GDM1 (cell line): ENCODE measurements at regions not wholly inside any gene's neighbourhood (a gene's known extent, or its start where the extent isn't known, plus 50 kb on each side); places are given as distances from the start of the nearest gene placed in this dataset.
"Not testable (repeated sequence)": the region's sequence is repeated elsewhere in the genome, so short reads cannot be mapped to it uniquely, and the experiment has no call there.

Experiments used
- DNase-seq: peaks from one replicate; lab custom pipeline; 2025; lab: John Stamatoyannopoulos, UW

DNA sequence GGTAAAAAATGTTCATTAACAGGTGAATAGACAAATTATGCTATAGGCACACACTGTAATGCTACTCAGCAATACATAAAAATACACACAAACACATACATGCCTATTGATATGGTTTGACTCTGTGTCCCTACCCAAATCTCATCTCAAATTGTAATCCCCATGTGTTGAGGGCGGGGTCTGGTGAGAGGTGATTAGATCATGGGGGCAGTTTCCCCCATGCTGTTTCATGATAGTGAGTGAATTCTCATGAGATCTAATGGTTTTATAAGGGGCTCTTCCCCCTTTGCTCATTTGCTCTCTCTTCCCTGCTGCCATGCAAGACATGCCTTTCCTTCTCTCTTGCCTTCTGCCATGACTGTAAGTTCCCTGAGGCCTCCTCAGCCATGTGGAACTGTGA is 403.1 kb upstream of the RORB start:
- not testable (repeated sequence) for DNase-seq

GRCh38 chr9:74094766-74095165 is 402.4 kb upstream of the RORB start:
- no peak for DNase-seq

DNA sequence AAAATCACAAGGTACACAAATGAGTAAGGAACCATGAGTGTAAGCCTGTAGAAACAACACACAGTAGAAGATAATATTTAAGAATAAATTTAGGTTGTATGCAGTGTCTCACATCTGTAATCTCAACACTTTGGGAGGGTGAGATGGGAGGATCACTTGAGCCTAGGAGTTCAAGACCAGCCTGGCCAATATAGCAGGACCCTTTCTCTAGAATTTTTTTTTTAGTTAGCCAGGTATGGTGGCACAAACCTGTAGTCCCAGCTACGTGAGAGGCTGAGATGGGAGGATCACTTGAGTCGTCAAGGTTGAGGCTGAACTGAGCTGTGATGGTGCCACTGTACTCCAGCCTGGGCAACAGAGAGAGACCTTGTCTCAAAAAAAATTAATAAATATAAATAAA is 401.2 kb upstream of the RORB start:
- no peak for DNase-seq

- DNase-seq, result no peak
Observed at GRCh38 chr9:74096420-74096819, 400.7 kb upstream of the RORB start.

- no peak for DNase-seq
Observed at GRCh38 chr9:74100042-74100441, 397.1 kb upstream of the RORB start.

- DNase-seq, result not testable (repeated sequence)
Observed at GRCh38 chr9:74102148-74102547, 395.0 kb upstream of the RORB start.

DNA sequence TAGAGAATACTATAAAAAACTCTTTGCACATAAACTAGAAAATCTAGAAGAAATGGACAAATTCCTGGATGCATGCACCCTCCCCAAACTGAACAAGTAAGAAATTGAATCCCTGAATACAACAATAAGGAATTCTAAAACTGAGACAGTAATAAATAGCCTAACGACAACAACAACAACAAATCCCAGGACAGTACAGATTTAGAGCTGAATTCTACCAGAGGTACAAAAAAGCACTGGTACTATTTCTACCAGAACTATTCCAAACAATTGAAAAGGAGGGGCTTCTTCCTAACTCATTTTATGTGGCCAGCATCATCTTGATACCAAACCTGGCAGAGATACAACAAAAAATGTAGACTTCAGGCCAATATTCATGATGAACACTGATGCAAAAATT is 394.4 kb upstream of the RORB start:
- DNase-seq, result no peak

DNA sequence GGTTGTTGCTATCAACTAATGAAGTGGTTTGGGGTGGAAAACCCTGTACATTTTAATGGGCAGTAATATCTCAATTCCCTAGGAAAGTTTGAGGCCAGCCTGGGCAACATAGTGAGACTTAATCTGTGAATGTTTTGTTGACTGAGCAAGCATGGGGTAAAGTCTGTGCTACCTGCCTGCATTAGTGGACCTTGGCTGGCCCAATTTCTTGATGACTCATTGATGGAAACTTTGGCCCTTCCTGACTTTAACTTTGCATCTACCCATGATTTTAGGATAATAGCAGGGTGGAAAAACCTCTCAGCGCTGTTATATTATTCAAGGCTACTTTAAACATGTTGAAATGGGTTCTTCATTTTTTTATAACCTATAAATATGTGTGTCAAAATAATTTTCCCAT is 389.4 kb upstream of the RORB start:
- DNase-seq, result no peak

DNA sequence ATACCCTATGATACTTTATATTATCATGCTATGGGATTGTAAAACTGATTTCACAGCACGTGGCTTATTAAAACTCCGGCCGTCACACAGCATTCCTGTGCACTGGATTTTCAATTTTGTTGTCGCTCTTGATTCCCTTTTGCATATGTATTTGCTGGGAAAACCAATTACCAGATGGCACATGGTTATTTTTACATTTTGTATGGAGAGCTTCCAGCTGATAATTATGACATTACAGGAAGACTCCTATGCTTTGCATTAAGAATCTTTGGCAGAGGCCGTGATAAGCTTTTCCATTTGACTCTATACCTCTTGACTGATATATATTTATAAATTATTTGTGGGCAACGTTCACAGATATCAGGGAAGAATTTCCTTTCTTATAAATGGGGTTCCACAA is 381.2 kb upstream of the RORB start:
- no peak for DNase-seq

DNA sequence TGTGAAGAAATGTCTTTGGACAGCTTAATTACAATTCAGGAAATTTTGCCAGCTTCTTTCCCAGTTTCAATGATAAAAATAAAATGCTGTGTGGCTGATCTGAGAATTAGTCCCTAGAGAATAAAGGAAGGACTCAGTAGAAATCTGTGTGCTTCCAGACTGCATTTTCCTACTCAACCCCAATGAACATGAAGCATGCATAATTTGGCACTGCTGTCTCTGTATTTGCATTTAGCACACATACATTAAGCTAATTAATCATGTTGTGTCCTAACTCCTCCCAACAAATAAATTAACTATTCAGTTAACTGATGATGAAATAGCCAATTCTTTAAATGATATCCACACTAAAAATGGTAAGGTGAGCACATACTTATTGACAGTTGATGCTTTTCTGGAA is 380.0 kb upstream of the RORB start:
- DNase-seq, result no peak

- DNase-seq, result no peak
Observed at GRCh38 chr9:74117731-74118130, 379.4 kb upstream of the RORB start.

- no peak for DNase-seq
Observed at GRCh38 chr9:74120061-74120460, 377.1 kb upstream of the RORB start.

GRCh38 chr9:74120470-74120869 is 376.7 kb upstream of the RORB start:
- DNase-seq, result no peak

DNA sequence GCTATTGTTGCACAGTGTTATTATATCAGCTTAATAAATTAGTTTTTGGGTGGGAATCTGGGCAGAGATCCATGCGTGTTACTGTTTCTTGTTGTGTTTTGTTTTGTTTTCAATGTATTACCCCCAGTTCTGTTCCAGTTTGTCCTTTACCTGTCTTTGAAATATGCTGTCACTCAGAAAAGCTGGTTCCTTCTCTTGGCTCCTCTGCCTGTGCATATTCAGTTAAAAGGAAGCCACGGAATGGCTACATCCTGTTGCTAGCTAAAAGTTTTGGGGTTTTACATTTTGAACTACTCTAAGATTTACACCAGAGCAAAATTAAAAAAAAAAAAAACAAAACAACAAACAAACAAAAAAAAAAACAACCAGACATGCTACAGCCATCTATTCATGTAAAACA is 374.9 kb upstream of the RORB start:
- DNase-seq, result no peak

DNA sequence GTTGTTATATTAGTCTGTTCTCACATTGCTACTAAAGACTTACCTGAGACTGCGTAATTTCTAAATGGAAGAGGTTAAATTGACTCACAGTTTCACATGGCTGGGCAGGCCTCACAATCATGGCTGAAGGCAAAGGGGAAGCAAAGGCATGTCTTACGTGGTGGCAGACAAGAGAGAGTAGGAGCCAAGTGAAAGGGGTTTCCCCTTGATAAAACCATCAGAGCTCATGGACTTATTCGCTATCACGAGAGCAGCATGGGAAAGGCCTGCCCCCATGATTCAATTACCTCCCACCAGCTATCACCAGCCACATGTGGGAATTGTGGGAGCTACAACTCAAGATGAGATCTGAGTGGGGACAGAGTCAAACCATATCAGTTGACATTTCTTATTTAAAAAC is 374.5 kb upstream of the RORB start:
- DNase-seq, result no peak

- no peak for DNase-seq
Observed at GRCh38 chr9:74125941-74126340, 371.2 kb upstream of the RORB start.

GRCh38 chr9:74132986-74133385 is 364.1 kb upstream of the RORB start:
- no peak for DNase-seq

GRCh38 chr9:74133921-74134320 is 363.2 kb upstream of the RORB start:
- DNase-seq, result no peak

- DNase-seq, result no peak
Observed at GRCh38 chr9:74138182-74138581, 359.0 kb upstream of the RORB start.

- DNase-seq, result no peak
Observed at GRCh38 chr9:74140141-74140540, 357.0 kb upstream of the RORB start.

GRCh38 chr9:74147906-74148305 is 349.2 kb upstream of the RORB start:
- no peak for DNase-seq

- DNase-seq, result no peak
Observed at GRCh38 chr9:74172874-74173273, 324.3 kb upstream of the RORB start.

DNA sequence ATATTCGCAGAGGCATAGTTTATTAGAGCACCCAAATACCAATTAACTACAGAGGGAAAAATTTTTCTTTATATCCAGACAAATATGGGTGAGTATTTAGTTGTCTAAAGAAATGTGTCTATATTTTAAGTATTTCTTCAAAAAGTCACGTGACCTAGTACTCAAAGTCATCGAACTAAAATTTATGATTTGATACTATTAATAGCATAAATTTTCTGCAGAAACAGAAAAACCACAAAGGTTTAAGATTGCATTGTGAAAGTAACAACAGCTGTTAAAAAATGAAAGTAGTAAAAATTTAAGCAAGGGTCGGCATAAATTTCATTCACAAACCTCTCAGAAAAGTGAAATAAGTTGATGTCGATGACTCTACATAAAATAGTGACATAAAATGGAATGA is 323.9 kb upstream of the RORB start:
- no peak for DNase-seq

GRCh38 chr9:74197771-74198170 is 299.4 kb upstream of the RORB start:
- DNase-seq, result not testable (repeated sequence)

DNA sequence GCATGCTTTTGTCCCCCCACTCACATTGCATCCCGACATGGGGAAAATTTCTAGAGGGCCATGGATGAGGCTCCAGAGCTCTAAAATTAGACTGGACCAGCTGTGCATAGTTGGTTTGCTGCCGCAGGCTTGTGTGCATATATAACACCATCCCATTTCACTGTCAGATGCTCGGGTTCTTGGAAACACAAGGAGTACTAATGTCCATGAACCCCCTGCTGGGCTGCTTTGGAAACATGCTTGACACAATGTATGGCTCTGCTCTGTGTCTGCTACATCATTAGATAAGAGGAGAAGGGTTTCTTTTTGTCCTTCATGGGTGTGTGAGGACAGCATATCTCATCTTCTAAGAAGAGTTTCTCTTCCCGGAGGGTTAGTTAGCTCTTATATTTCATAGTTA is 292.1 kb upstream of the RORB start:
- no peak for DNase-seq
